Ishikawa (cell line): ENCODE measurements at regions not wholly inside any gene's neighbourhood (a gene's known extent, or its start where the extent isn't known, plus 50 kb on each side); places are given as distances from the start of the nearest gene placed in this dataset.

ENCODE experiments used
- CEBPB ChIP-seq: IDR thresholded peaks from 2 replicates; pipeline ENCODE4 v1.6.1; 2012
- CREB1 ChIP-seq: IDR thresholded peaks from 2 replicates; pipeline ENCODE4 v1.6.1; 2012; ENCODE audit warnings: low read depth
- EGR1 ChIP-seq: IDR thresholded peaks from 2 replicates; pipeline ENCODE4 v1.6.1; 2012
- EP300 ChIP-seq: IDR thresholded peaks from 2 replicates; pipeline ENCODE4 v1.6.1; 2012; ENCODE audit warnings: borderline replicate concordance
- FOXM1 ChIP-seq: IDR thresholded peaks from 2 replicates; pipeline ENCODE4 v1.6.1; 2012; ENCODE audit warnings: low read depth, borderline replicate concordance
- MAX ChIP-seq: IDR thresholded peaks from 2 replicates; pipeline ENCODE4 v1.6.1; 2012
- NFIC ChIP-seq: IDR thresholded peaks from 2 replicates; pipeline ENCODE4 v1.6.1; 2012
- RAD21 ChIP-seq: IDR thresholded peaks from 2 replicates; pipeline ENCODE4 v1.6.1; 2012; ENCODE audit warnings: low read depth
- TAF1 ChIP-seq: IDR thresholded peaks from 2 replicates; pipeline ENCODE4 v1.6.1; 2012; ENCODE audit warnings: low read depth, mild to moderate bottlenecking
- TCF12 ChIP-seq: IDR thresholded peaks from 2 replicates; pipeline ENCODE4 v1.6.1; 2012; ENCODE audit warnings: low read depth
- TEAD4 ChIP-seq: IDR thresholded peaks from 2 replicates; pipeline ENCODE4 v1.6.1; 2012
- USF1 ChIP-seq: IDR thresholded peaks from 2 replicates; pipeline ENCODE4 v1.6.1; 2012
- YY1 ChIP-seq: IDR thresholded peaks from 2 replicates; pipeline ENCODE4 v1.6.1; 2012; ENCODE audit warnings: low read depth
- ZBTB7A ChIP-seq: IDR thresholded peaks from 2 replicates; pipeline ENCODE4 v1.6.1; 2012; ENCODE audit warnings: low read depth
- TF ChIP-seq, protein P1 (sequence below): IDR thresholded peaks from 2 replicates; pipeline ENCODE4 v1.6.1; 2012; ENCODE audit warnings: low read depth, mild to moderate bottlenecking

DNA sequence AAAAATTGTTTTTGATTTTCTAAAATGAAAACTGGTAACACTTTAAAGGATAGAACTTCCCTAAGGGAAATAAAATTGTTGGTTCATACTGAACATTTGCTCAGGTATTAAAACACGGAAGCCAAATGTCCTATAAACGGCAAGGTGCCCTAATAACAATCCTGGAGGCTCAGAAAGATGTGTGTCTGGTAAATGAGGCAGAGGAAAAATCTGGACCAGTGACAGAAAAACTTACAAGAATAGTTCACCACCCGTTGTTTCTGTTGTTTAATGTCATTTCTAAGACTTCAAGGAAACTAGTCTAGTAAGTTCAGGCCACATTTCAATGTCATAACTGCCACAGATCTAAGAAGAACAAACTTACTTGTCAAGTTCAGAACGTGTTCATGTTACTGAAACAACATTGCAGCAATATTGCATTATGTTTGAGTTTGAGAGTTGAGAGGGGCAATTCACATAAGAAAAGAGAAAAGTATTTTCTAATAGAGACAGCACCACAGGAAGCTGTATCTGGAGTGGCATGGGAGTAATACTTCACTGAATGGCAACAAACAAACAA, 476.6 kb downstream of the GRXCR1 start:
- TF ChIP-seq ZBTB7A, result no peak
- peak; percentile 11; the same call in 1 of the 2 replicates for TF ChIP-seq NFIC

- TF ChIP-seq, protein P1, sequence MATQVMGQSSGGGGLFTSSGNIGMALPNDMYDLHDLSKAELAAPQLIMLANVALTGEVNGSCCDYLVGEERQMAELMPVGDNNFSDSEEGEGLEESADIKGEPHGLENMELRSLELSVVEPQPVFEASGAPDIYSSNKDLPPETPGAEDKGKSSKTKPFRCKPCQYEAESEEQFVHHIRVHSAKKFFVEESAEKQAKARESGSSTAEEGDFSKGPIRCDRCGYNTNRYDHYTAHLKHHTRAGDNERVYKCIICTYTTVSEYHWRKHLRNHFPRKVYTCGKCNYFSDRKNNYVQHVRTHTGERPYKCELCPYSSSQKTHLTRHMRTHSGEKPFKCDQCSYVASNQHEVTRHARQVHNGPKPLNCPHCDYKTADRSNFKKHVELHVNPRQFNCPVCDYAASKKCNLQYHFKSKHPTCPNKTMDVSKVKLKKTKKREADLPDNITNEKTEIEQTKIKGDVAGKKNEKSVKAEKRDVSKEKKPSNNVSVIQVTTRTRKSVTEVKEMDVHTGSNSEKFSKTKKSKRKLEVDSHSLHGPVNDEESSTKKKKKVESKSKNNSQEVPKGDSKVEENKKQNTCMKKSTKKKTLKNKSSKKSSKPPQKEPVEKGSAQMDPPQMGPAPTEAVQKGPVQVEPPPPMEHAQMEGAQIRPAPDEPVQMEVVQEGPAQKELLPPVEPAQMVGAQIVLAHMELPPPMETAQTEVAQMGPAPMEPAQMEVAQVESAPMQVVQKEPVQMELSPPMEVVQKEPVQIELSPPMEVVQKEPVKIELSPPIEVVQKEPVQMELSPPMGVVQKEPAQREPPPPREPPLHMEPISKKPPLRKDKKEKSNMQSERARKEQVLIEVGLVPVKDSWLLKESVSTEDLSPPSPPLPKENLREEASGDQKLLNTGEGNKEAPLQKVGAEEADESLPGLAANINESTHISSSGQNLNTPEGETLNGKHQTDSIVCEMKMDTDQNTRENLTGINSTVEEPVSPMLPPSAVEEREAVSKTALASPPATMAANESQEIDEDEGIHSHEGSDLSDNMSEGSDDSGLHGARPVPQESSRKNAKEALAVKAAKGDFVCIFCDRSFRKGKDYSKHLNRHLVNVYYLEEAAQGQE, result no peak
- TF ChIP-seq MAX, result no peak
- no peak for TF ChIP-seq YY1
- no peak for TF ChIP-seq ZBTB7A
- TF ChIP-seq FOXM1, result no peak
- TF ChIP-seq EP300, result no peak
- TF ChIP-seq NFIC, result no peak
- no peak for TF ChIP-seq USF1
- no peak for TF ChIP-seq TCF12
- TF ChIP-seq RAD21, result no peak
- no peak for TF ChIP-seq EGR1
- TF ChIP-seq TAF1, result no peak
- no peak for TF ChIP-seq CREB1
- TF ChIP-seq TEAD4, result no peak
- no peak for TF ChIP-seq CEBPB
Measured at GRCh38 chr4:43373201-43373600, 480.7 kb downstream of the GRXCR1 start.

DNA sequence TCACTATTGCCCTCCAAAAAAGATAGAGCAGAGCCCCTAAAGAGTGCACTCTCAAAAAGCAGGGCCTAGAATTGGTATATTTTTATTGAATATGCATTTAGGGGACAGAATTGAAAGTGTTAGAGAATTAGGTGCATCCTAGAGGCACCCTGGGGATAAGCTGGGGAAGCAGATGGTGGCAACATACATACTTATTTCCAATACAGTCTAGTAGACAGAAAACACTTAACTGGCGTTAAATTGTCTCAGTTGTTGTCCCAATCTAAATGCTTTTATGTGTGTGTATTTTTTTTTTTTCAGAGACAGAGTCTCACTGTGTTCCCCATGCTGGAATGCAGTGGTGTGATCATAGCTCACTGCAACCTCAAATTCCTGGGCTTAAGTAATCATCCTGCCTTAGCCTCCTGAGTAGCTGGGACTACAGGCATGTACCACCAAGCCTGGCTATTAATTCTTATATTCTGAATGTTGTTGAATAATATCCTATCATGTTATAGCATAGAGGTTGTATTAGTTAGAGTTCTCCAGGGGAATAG, 481.8 kb downstream of the GRXCR1 start:
- no peak for TF ChIP-seq EGR1
- no peak for TF ChIP-seq CREB1
- TF ChIP-seq TEAD4, result no peak
- no peak for TF ChIP-seq FOXM1
- TF ChIP-seq RAD21, result no peak
- no peak for TF ChIP-seq EP300
- no peak for TF ChIP-seq CEBPB
- TF ChIP-seq TAF1, result no peak
- TF ChIP-seq USF1, result no peak
- TF ChIP-seq NFIC, result no peak
- no peak for TF ChIP-seq ZBTB7A
- TF ChIP-seq TCF12, result no peak
- TF ChIP-seq YY1, result no peak
- TF ChIP-seq, protein P1, result no peak
- no peak for TF ChIP-seq MAX

DNA sequence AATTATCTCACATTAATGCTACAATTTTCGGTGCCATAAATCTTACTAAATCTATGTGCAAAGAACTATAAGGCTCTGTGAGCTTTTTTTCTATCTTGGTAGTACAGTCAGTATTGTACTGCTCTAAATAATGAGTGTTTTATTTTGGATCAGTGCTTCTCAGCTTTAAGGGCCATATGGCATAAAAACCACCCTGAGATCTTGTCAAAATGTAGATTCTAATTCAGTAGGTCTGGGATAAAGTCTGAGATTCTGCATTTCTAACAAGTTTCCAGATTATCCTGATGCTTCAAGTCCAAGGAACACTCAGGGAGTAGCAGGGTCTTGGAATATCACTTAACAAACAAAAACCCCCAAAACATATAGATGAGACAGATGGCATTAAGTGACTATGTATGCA, 486.5 kb downstream of the GRXCR1 start:
- TF ChIP-seq ZBTB7A (no peak), RAD21 (no peak), MAX (no peak), USF1 (no peak), NFIC (no peak), TAF1 (no peak)
- TF ChIP-seq, protein P1, result no peak
